ENCODE measurements at regions not wholly inside any gene's neighbourhood (a gene's known extent, or its start where the extent isn't known, plus 50 kb on each side); places are given as distances from the start of the nearest gene placed in this dataset.

GRCh38 chr13:44273991-44274770, 99.4 kb upstream of the SERP2 start:
- TF ChIP-seq CTCF (IDR thresholded peaks at IDR 0.05) (no peak), EP300 (IDR thresholded peaks at IDR 0.05) (peak; percentile 60 to 61)

All from tibial nerve (tissue), 4 donors.